Naive B cell (primary cell): ENCODE measurements at regions not wholly inside any gene's neighbourhood (a gene's known extent, or its start where the extent isn't known, plus 50 kb on each side); places are given as distances from the start of the nearest gene placed in this dataset.
A peak's percentile ranks its signal among the peaks of the same experiment; 100 is the strongest.
"Not testable (repeated sequence)": the region's sequence is repeated elsewhere in the genome, so short reads cannot be mapped to it uniquely, and the experiment has no call there.

Experiments
- ATAC-seq, 2 donors: fragments of 150-1000 bp; cut with Tn5 transposase; 2 replicates each; pipeline ENCODE4 v1.10.0; 2021; ENCODE audit warnings: low read depth in 2 of 2, mild to moderate bottlenecking in 2 of 2, moderate library complexity in 2 of 2
- DNase-seq: peaks from one replicate; pipeline ENCODE4 v3.0.0; 2022
- H3K27ac Mint-ChIP-seq, 6 donors: one replicate each; pipeline ENCODE4 v1.8.0; 2020 to 2022; ENCODE audit warnings: mild to moderate bottlenecking in 6 of 6, mixed read lengths in 6 of 6, moderate library complexity in 5 of 6, inconsistent platforms in 2 of 6
- H3K27me3 Mint-ChIP-seq, 3 donors: one replicate each; pipeline ENCODE4 v1.8.0; 2021 to 2022; ENCODE audit warnings: mixed read lengths in 3 of 3, mild to moderate bottlenecking in 1 of 3
- H3K36me3 Mint-ChIP-seq, 2 donors: one replicate each; pipeline ENCODE4 v1.8.0; 2020 to 2022; ENCODE audit warnings: mixed read lengths in 2 of 2, inconsistent platforms in 1 of 2, mild to moderate bottlenecking in 1 of 2
- H3K4me1 Mint-ChIP-seq, 3 donors: one replicate each; pipeline ENCODE4 v1.8.0; 2020 to 2022; ENCODE audit warnings: mixed read lengths in 3 of 3, inconsistent platforms in 1 of 3, mild to moderate bottlenecking in 1 of 3, moderate library complexity in 1 of 3
- H3K4me3 Mint-ChIP-seq, 8 donors: one replicate each; pipeline ENCODE4 v1.8.0; 2020 to 2022; ENCODE audit warnings: mild to moderate bottlenecking in 8 of 8, mixed read lengths in 8 of 8, moderate library complexity in 8 of 8, inconsistent platforms in 2 of 8
- H3K9me3 Mint-ChIP-seq, 7 donors: one replicate each; pipeline ENCODE4 v1.8.0; 2020 to 2022; ENCODE audit warnings: mixed read lengths in 7 of 7, mild to moderate bottlenecking in 5 of 7, inconsistent platforms in 2 of 7, moderate library complexity in 1 of 7

DNA sequence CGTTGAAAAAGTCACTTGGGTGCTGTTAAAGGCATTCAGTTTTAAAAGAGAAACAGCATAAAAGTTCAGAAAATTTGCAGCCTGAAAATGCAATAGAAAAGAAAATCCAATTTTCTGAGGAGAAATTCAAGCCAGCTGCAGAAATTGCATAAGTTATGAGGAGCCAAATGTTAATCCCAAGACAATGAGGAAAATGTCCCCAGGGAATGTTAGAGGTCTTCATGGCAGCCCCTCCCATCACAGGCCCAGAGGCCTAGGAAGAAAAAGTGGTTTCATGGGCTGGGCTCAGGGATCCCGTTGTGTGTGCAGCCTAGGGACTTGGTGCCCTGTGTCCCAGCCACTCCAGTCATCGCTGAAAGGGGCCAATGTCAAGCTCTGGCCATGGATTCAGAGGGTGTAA lies 1055.6 kb downstream of the DIPK2A start:
- not testable (repeated sequence) for H3K27ac Mint-ChIP-seq, H3K4me1 Mint-ChIP-seq, DNase-seq, H3K9me3 Mint-ChIP-seq, H3K36me3 Mint-ChIP-seq, H3K27me3 Mint-ChIP-seq, H3K4me3 Mint-ChIP-seq, ATAC-seq

DNA sequence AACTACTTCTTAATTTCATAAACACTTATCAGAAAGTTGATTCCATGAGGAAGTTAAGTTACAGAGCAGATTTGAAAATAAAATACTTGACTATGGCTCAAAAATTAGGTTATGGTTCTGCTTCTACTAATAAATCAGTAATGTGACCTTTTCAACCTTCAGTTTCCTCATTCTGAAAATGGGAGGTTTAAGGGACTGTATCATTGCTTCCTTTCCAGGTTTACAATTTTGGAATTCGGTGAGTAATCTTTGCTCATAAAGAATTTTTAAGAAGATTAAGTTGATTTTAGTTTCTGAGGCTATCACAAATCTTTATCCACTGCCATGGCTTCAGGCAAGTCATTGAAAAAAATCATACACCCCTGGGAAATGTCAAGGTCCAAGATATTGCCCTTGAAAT lies 1061.2 kb downstream of the DIPK2A start:
- H3K4me1 Mint-ChIP-seq = no peaks in the 10 kb centered on the region
- H3K9me3 Mint-ChIP-seq = peaks cover 0 to 7% (median 3%) of the 10 kb centered on the region in 7 donors
- DNase-seq (no peak), ATAC-seq (no peak)
- H3K27me3 Mint-ChIP-seq = no peaks in the 10 kb centered on the region
- H3K4me3 Mint-ChIP-seq = no peak overlapping the region
- no peak overlapping the region for H3K27ac Mint-ChIP-seq
- no peaks in the 10 kb centered on the region for H3K36me3 Mint-ChIP-seq

DNA sequence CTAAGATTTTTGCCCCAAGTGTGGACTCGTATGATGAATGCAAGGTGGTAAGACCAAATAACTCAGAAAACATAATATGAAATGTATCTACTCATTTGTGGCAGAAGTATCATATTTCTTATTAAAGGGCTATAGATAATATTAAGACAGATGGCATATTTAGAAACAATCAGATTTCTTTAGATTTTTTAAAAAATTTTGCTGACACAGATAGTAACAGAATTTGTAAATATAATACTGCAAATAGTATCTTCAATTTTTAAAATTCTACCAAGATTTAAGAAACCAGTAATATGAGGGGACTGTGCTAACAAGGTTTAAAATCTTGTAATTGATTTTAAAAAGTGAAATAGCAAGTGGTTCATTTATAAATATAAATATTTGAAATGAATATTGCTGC lies 1064.1 kb downstream of the DIPK2A start:
- no peak overlapping the region for H3K27ac Mint-ChIP-seq
- H3K9me3 Mint-ChIP-seq = peaks cover 0 to 2% (median 0%) of the 10 kb centered on the region in 7 donors
- no peak overlapping the region for H3K4me3 Mint-ChIP-seq
- no peaks in the 10 kb centered on the region for H3K36me3 Mint-ChIP-seq
- no peaks in the 10 kb centered on the region for H3K4me1 Mint-ChIP-seq
- ATAC-seq (no peak), DNase-seq (no peak)
- no peaks in the 10 kb centered on the region for H3K27me3 Mint-ChIP-seq

DNA sequence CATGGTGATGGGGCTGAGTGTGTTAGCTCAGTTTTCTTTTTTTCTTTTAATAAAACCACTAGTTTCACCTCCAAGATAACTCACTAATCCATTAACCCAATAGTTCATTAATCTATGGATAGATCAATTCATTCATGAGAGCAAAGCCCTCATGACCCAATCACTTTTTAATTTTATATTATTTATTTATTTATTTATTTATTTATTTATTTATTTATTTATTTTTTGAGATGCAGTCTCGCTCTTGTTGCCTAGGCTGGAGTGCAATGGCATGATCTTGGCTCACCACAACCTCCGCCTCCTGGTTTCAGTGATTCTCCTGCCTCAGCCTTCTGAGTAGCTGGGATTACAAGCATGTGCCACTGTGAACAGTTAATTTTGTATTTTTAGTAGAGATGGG lies 1082.4 kb downstream of the DIPK2A start:
- not testable (repeated sequence) for DNase-seq, H3K9me3 Mint-ChIP-seq, H3K27ac Mint-ChIP-seq, H3K4me3 Mint-ChIP-seq, H3K36me3 Mint-ChIP-seq, H3K4me1 Mint-ChIP-seq, ATAC-seq, H3K27me3 Mint-ChIP-seq

DNA sequence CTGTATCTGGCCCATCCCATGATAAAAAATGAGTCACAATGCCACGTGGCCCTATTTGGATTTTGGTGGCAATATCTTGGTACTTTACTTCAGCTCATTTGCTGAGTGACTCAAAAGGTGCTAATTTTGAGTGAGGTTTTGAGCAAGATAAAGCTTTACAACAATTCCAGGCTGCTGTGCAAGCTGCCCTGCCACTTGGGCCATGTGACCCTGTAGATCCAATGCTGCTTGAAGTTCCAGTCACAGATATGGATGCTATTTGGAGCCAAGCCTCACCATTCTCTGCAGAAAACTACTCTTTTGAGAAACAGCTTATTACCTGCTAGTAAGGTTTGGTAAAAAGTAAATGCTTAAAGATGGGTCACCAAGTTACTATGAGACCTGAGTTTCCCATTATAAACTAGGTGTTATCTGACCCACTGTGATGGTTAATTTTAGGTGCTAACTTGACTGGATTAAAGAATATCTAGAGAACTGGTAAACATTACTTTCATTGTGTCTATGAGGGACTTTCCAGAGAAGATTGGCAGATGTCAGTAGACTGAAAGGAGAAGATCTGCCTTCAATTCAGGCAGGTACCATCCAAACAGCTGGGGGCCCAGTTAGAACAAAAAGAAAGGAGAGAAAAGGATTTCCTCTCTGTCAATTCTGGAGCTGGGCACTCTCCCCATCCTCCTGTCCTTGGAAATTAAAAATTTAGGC lies 1083.9 kb downstream of the DIPK2A start:
- Mint-ChIP-seq H3K27me3 (no peaks in the 10 kb centered on the region), H3K9me3 (peaks cover 0 to 6% (median 4%) of the 10 kb centered on the region in 7 donors), H3K4me1 (no peaks in the 10 kb centered on the region), H3K27ac (no peak overlapping the region), H3K4me3 (no peak overlapping the region), H3K36me3 (no peaks in the 10 kb centered on the region)
- no peak for ATAC-seq
- no peak for DNase-seq

DNA sequence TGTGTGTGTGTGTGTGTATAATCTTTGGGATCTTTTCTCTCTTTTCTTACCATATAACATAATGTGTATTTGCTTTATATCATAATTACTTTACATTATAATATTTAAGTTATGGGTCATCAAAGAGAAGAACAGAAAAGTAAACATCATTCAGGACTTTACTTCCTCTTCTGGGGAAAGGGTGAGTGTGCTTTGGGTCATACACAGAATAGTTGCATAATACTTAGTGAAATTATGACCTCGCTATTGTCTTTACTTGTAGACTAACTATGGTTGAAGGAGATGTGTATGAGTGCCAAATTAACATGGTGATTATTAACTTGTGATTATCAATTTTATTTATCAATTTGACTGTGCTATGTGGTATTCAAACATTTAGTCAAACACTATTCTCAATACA lies 1086.9 kb downstream of the DIPK2A start:
- Mint-ChIP-seq H3K4me3 (no peak overlapping the region), H3K4me1 (no peaks in the 10 kb centered on the region), H3K27ac (no peak overlapping the region), H3K27me3 (no peaks in the 10 kb centered on the region), H3K9me3 (peaks cover 0 to 19% (median 9%) of the 10 kb centered on the region in 7 donors), H3K36me3 (peaks cover 0 to 8% of the 10 kb centered on the region in 2 donors)
- DNase-seq (no peak), ATAC-seq (no peak)

DNA sequence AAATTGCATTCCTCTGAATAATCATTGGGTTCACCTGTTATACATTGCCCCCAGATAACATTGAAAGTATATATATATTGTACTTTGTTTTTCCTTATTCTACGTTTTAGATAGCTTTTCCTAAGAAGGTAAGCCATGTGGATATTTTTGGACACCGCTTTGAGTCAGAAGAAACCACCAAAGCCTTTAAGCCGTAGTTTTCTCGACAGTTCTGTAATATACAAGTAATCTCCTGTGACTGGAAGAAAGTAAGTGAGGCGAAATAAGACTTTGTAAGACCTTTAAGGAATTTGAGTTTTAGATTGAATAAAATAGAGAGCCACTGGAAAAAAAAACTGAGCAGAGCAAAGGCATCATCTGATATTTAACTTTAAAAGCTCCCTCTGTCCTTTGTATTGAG lies 1092.0 kb downstream of the DIPK2A start:
- H3K27ac Mint-ChIP-seq = no peak overlapping the region
- H3K4me3 Mint-ChIP-seq = no peak overlapping the region
- peaks cover 0 to 31% (median 9%) of the 10 kb centered on the region in 7 donors for H3K9me3 Mint-ChIP-seq

DNA sequence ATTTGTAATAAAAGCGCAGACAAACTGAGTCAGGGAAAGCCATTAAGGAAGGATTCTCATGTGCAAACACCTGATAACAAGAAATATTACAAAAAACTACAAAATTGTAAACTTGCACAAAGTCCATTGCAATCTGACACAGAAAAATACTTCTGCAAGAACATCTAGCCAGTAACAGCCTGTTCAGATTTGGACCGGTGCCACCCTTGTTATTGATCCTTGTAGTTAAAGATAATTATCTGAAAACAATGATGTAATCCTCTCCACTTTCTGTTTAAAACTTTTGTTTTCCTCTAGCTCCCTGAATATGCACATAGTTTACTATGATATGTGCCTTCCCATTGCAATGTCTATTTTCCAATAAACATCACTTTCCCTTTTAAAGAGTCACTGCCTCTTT lies 1090.2 kb downstream of the PLOD2 start:
- no peak for ATAC-seq
- H3K27ac Mint-ChIP-seq = no peak overlapping the region
- H3K4me3 Mint-ChIP-seq = no peak overlapping the region
- DNase-seq = no peak
- no peaks in the 10 kb centered on the region for H3K36me3 Mint-ChIP-seq
- H3K4me1 Mint-ChIP-seq = no peaks in the 10 kb centered on the region
- peaks cover 0 to 7% (median 4%) of the 10 kb centered on the region in 7 donors for H3K9me3 Mint-ChIP-seq
- H3K27me3 Mint-ChIP-seq = no peaks in the 10 kb centered on the region

More for the DNA sequence above, 1092.0 kb downstream of the DIPK2A start:
- H3K4me1 Mint-ChIP-seq = no peaks in the 10 kb centered on the region
- peaks cover 0 to 8% of the 10 kb centered on the region in 2 donors for H3K36me3 Mint-ChIP-seq
- no peak for ATAC-seq
- no peak for DNase-seq
- no peaks in the 10 kb centered on the region for H3K27me3 Mint-ChIP-seq

DNA sequence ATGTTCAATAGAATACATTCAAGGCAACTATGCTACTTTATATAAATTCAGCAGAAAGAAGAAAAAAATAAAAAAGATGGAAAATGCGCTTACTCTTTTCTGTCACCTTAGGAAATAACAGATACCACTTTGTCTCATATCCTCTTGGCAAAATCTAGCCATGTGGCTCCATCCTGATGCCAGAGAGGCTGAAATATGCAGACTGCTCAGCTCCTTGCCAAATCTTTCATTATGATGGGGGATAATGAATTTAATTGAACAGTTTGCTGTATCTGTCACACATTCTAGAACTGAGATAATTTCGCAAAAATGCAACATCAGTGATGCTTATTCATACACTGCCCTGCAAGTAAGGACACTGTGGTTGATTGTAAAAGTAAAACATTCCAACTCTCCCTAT lies 1081.5 kb downstream of the PLOD2 start:
- H3K4me1 Mint-ChIP-seq = no peaks in the 10 kb centered on the region
- H3K4me3 Mint-ChIP-seq = no peak overlapping the region
- H3K27me3 Mint-ChIP-seq = no peaks in the 10 kb centered on the region
- no peaks in the 10 kb centered on the region for H3K9me3 Mint-ChIP-seq
- no peak overlapping the region for H3K27ac Mint-ChIP-seq
- ATAC-seq (no peak), DNase-seq (no peak)
- H3K36me3 Mint-ChIP-seq = no peaks in the 10 kb centered on the region

DNA sequence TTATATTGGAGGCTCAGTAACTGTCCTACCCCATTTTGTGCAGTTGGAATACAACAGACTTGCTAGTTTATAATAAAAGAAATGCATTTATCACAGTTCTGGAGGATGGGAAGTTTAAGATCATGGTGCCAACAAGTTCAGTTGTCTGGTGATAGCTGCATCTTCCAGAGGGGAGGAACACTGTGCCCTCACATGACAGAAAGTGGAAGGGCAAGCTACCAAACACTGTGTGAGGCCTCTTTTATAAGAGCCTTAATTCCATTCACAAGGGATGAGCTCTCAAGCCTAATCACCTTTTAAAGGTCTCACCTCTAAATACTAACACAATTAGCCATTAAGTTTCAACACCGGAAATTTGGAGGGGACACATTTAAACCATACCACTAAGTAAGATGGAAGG lies 1073.9 kb downstream of the PLOD2 start:
- Mint-ChIP-seq H3K4me3 (no peak overlapping the region), H3K4me1 (peaks cover 6 to 13% (median 6%) of the 10 kb centered on the region in 3 donors)
- ATAC-seq = no peak

DNA sequence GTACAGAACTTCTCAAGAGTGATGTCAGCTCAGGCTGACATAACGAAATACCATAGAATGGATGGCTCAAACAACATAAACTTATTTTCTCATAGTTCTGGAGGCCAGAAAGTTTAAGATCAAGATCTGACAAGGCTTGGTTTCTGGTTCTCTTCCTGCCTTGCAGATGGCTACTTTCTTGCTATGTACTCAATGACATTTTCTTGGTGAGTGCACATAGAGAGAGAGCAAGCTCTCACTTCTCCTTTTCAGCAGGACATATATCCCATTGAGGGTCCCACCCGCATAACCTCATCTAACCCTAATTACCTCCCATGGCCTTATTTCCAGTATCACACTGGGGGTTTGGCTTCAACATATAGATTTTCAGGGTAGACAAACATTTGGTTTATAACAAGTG lies 1072.1 kb downstream of the PLOD2 start:
- ATAC-seq (peak; percentile 66 to 67), DNase-seq (no peak)
- Mint-ChIP-seq H3K36me3 (no peaks in the 10 kb centered on the region), H3K4me1 (peaks cover 6 to 13% (median 6%) of the 10 kb centered on the region in 3 donors), H3K9me3 (no peaks in the 10 kb centered on the region), H3K27me3 (no peaks in the 10 kb centered on the region), H3K27ac (no peak overlapping the region), H3K4me3 (no peak overlapping the region)

More for the DNA sequence above, 1073.9 kb downstream of the PLOD2 start:
- Mint-ChIP-seq H3K27me3 (no peaks in the 10 kb centered on the region), H3K9me3 (no peaks in the 10 kb centered on the region), H3K36me3 (no peaks in the 10 kb centered on the region), H3K27ac (peak overlapping the region in 1 of 6 donors; percentile 75)
- no peak for DNase-seq

DNA sequence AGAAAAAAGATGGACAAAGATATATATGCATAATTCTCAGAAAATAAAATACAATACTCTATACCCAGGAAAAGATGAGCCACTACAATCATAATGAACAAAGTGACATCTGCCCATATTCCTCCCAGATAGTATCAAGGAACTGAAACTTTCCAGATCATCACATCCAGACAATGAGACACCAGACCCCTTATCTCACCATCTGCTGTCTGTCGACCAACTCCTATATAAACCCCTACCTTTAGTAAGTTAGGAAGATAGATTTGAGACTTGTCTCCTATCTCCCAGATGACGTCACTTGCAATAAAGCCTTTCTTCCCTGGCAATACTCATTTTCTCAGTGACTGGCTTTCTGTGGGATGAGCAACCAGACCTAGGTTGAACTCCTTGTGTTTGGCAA lies 1071.6 kb downstream of the PLOD2 start:
- H3K9me3 Mint-ChIP-seq = no peaks in the 10 kb centered on the region
- no peaks in the 10 kb centered on the region for H3K27me3 Mint-ChIP-seq
- H3K36me3 Mint-ChIP-seq = no peaks in the 10 kb centered on the region
- H3K4me1 Mint-ChIP-seq = peaks cover 6 to 13% (median 7%) of the 10 kb centered on the region in 3 donors
- no peak overlapping the region for H3K27ac Mint-ChIP-seq
- H3K4me3 Mint-ChIP-seq = no peak overlapping the region
- no peak for DNase-seq
- peak; percentile 33 to 42 for ATAC-seq

DNA sequence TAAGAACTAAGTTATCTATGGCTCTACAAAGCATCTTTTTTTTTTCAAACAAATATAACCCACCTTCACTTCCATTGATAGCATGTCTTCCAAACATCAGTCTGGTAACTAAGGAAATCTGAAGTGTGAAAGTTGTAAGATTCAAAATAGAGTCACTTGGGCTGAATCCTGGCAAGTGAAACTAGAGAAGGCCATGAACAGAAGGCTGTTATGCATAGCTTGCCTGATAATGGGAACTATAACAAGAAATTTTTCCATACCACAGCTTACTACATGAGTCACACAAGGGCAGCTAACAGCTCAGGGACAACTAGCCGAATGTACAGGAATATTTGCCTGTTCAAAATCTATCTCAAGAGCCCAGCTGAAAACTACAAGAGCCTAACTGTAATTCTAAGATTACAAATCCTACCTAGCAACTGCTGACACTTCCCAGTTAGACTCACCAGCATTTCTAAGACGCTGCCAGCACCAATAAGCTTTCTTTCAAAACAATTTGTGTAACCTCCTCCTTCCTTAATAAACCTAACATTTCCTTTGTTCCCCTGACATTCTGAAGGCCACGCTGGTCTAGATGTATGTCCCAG lies 1066.5 kb downstream of the PLOD2 start:
- no peaks in the 10 kb centered on the region for H3K27me3 Mint-ChIP-seq
- ATAC-seq (peak; percentile 72 to 77), DNase-seq (peak; percentile 21)
- no peaks in the 10 kb centered on the region for H3K9me3 Mint-ChIP-seq
- peaks cover 8 to 9% (median 8%) of the 10 kb centered on the region in 3 donors for H3K4me1 Mint-ChIP-seq
- H3K36me3 Mint-ChIP-seq = no peaks in the 10 kb centered on the region
- peak overlapping the region in 2 of 8 donors; percentile 12 to 56 for H3K4me3 Mint-ChIP-seq
- peak overlapping the region in 3 of 6 donors; percentile 17 to 94 (median 22) for H3K27ac Mint-ChIP-seq

DNA sequence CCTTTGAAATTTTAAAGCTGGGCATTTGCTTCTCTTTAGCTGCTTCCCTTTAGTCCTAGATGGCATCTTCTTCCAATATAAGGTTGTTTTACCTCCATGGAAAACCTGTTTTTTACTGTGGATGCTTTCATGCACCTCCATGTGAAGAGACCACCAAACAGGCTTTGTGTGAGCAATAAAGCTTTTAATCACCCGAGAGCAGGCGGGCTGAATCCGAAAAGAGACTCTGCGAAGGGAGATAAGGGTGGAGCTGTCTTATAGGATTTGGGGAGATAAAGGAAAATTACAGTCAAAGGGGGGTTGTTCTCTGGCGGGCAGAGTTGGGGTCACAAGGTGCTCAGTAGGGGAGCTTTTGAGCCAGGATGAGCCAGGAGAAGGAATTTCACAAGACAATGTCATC lies 1049.8 kb downstream of the PLOD2 start:
- not testable (repeated sequence) for H3K36me3 Mint-ChIP-seq, H3K4me1 Mint-ChIP-seq, DNase-seq, ATAC-seq, H3K4me3 Mint-ChIP-seq, H3K27ac Mint-ChIP-seq, H3K27me3 Mint-ChIP-seq, H3K9me3 Mint-ChIP-seq
